GM12878 (cell line): ENCODE measurements at regions not wholly inside any gene's neighbourhood (a gene's known extent, or its start where the extent isn't known, plus 50 kb on each side); places are given as distances from the start of the nearest gene placed in this dataset.

Experiments
- ATAC-seq: fragments of 200-7000 bp; cut with Tn5 transposase; 3 replicates; pipeline ENCODE4 v1.9.1; 2020; ENCODE audit warnings: mild to moderate bottlenecking, moderate library complexity
- BruUV-seq: library from RNA; stranded (reverse); fragments of 400-500 nt; replicated peaks from 2 replicates; lab custom pipeline; 2021; lab: Mats Ljungman, UMichigan
- CTCF ChIA-PET: fragments of 300-600 bp; sonication (Branson Sonifier 250); formaldehyde crosslinking; extraction: SDS; loops from one replicate; lab custom pipeline; 2021; ENCODE audit warnings: inconsistent platforms; lab: Yijun Ruan, JAX
- POLR2A ChIA-PET: fragments of 350-600 bp; formaldehyde crosslinking; extraction: SDS; loops from one replicate; lab custom pipeline; 2021; ENCODE audit warnings: inconsistent platforms; lab: Charles Lee
- RAD21 ChIA-PET: fragments of 300-600 bp; sonication (Branson Sonifier 250); formaldehyde crosslinking; loops from one replicate; lab custom pipeline; 2023; ENCODE audit warnings: antibody characterized with exemption; ENCODE audit not compliant: unreplicated experiment; lab: Charles Lee
- SMC1A ChIA-PET: fragments of 300-600 bp; sonication (Branson Sonifier 250); formaldehyde crosslinking; loops from one replicate; lab custom pipeline; 2023; ENCODE audit not compliant: unreplicated experiment, uncharacterized antibody; lab: Charles Lee
- DNase-seq: peaks from one replicate; pipeline ENCODE4 v3.0.0-alpha.2; 2011; ENCODE audit warnings: low read depth, low spot score
- FAIRE-seq: peaks from 3 replicates; lab custom pipeline; 2011; peaks lifted over from hg19 to GRCh38; lab: Jason Lieb, UNC
- H2AFZ ChIP-seq: 2 replicates; pipeline ENCODE4 v1.6.0; 2011; ENCODE audit warnings: low read depth, low read length, control low read depth; ENCODE audit not compliant: control insufficient read depth
- H3K27ac ChIP-seq: 2 replicates; pipeline ENCODE4 v1.5.1; 2011; ENCODE audit warnings: control low read depth; ENCODE audit not compliant: control insufficient read depth, insufficient read depth
- H3K27me3 ChIP-seq, 2 experiments: replicated peaks in 1 of 2; 2 replicates each; pipeline versions ENCODE4 v1.6.0 to v1.6.1; 2011; ENCODE audit warnings: low read length in 1 of 2; ENCODE audit not compliant: control insufficient read depth in 2 of 2, insufficient read depth in 2 of 2
- H3K36me3 ChIP-seq, 2 experiments: 2 replicates each; pipeline ENCODE4 v1.5.1; 2011; ENCODE audit warnings: low read length in 1 of 2; ENCODE audit not compliant: control insufficient read depth in 2 of 2, insufficient read depth in 2 of 2
- H3K4me1 ChIP-seq: 2 replicates; pipeline ENCODE4 v1.6.1; 2011; ENCODE audit warnings: mild to moderate bottlenecking, low read length, moderate library complexity, mixed read lengths; ENCODE audit not compliant: control insufficient read depth, insufficient read depth
- H3K4me2 ChIP-seq: 2 replicates; pipeline ENCODE4 v1.6.0; 2011; ENCODE audit warnings: control low read depth; ENCODE audit not compliant: control insufficient read depth, insufficient read depth
- H3K4me3 ChIP-seq: fragments of 200-600 bp; sonication (generic); 2 replicates; pipeline ENCODE4 v1.5.1; 2016
- H3K79me2 ChIP-seq: 2 replicates; pipeline ENCODE4 v1.6.0; 2011; ENCODE audit warnings: low read length; ENCODE audit not compliant: control insufficient read depth, insufficient read depth
- H3K9ac ChIP-seq: 2 replicates; pipeline ENCODE4 v1.8.0; 2011; ENCODE audit warnings: low read length, control low read depth, mixed read lengths; ENCODE audit not compliant: control insufficient read depth, insufficient read depth
- H3K9me3 ChIP-seq: replicated peaks from 3 replicates; pipeline ENCODE4 v1.5.1; 2011; ENCODE audit warnings: mild to moderate bottlenecking, low read length; ENCODE audit not compliant: control insufficient read depth, insufficient read depth
- H4K20me1 ChIP-seq: 2 replicates; pipeline ENCODE4 v1.6.0; 2011; ENCODE audit not compliant: control insufficient read depth, insufficient read depth
- BRCA1 ChIP-seq: IDR thresholded peaks from 2 replicates; pipeline ENCODE4 v1.6.1; 2011; ENCODE audit warnings: low read depth, low read length, improper control_type of control experiment
- CBX3 ChIP-seq: fragments of 200-600 bp; sonication (generic); IDR thresholded peaks from 2 replicates; pipeline ENCODE4 v1.6.1; 2016; ENCODE audit warnings: low read depth, borderline replicate concordance
- CHD1 ChIP-seq: IDR thresholded peaks from 2 replicates; pipeline ENCODE4 v1.6.1; 2012; ENCODE audit warnings: low read depth, low read length, improper control_type of control experiment
- CHD2 ChIP-seq: IDR thresholded peaks from 2 replicates; pipeline ENCODE4 v1.6.1; 2011; ENCODE audit warnings: low read depth, low read length, improper control_type of control experiment, borderline replicate concordance
- EGR1 ChIP-seq, 2 experiments: IDR thresholded peaks; 1 replicate in 1 of 2; 2 replicates in 1 of 2; pipeline ENCODE4 v1.6.1; 2011 to 2012; ENCODE audit warnings: low read depth in 2 of 2, low read length in 2 of 2, borderline replicate concordance in 1 of 2, mild to moderate bottlenecking in 1 of 2, moderate library complexity in 1 of 2
- EZH2 ChIP-seq: IDR thresholded peaks from 2 replicates; pipeline ENCODE4 v1.6.1; 2012; ENCODE audit warnings: low read depth, mild to moderate bottlenecking, control low read depth, inconsistent platforms, low read length, borderline replicate concordance; ENCODE audit not compliant: control insufficient read depth
- FOS ChIP-seq: IDR thresholded peaks from 3 replicates; pipeline ENCODE4 v1.6.1; 2011; ENCODE audit warnings: borderline replicate concordance; ENCODE audit not compliant: insufficient read length; ENCODE audit errors: extremely low read depth
- GABPA ChIP-seq: IDR thresholded peaks from 2 replicates; pipeline ENCODE4 v1.6.1; 2014; ENCODE audit warnings: antibody characterized with exemption, low read depth, mild to moderate bottlenecking, inconsistent platforms
- HCFC1 ChIP-seq: fragments of 150-350 bp; IDR thresholded peaks from 2 replicates; pipeline ENCODE4 v1.6.1; 2014; ENCODE audit warnings: low read length
- IKZF1 ChIP-seq: fragments of 450-650 bp; conservative IDR thresholded peaks from 2 replicates; pipeline ENCODE4 v1.6.1; 2017; ENCODE audit warnings: antibody characterized with exemption, mild to moderate bottlenecking
- PAX5 ChIP-seq: IDR thresholded peaks from 2 replicates; pipeline ENCODE4 v1.6.1; 2011; ENCODE audit warnings: low read depth, low read length, borderline replicate concordance
- PAX8 ChIP-seq: fragments of 450-650 bp; IDR thresholded peaks from 2 replicates; pipeline ENCODE4 v1.6.1; 2017; ENCODE audit warnings: mild to moderate bottlenecking, moderate library complexity
- POLR2AphosphoS2 ChIP-seq: IDR thresholded peaks from 2 replicates; pipeline ENCODE4 v1.6.1; 2011; ENCODE audit warnings: low read depth, mild to moderate bottlenecking, low read length, improper control_type of control experiment, moderate library complexity
- RELA ChIP-seq: fragments of 450-650 bp; IDR thresholded peaks from 2 replicates; pipeline ENCODE4 v1.8.0; 2014; ENCODE audit warnings: borderline replicate concordance; ENCODE audit not compliant: partially characterized antibody
- ZBED1 ChIP-seq: IDR thresholded peaks from 2 replicates; pipeline ENCODE4 v1.6.1; 2016; ENCODE audit warnings: borderline replicate concordance
- ZNF622 ChIP-seq: fragments of 450-650 bp; IDR thresholded peaks from 2 replicates; pipeline ENCODE4 v1.6.1; 2017; ENCODE audit warnings: mild to moderate bottlenecking, inconsistent platforms
- WGBS: methylation state at CpG from one replicate; pipeline ENCODE4 v1.1.6; 2016; ENCODE audit warnings: low lambda C conversion rate; ENCODE audit not compliant: insufficient replicate concordance, insufficient coverage; ENCODE audit errors: missing lambda C conversion rate; 5-methylcytosine and 5-hydroxymethylcytosine counted together
- in situ Hi-C: fragments of 300-500 bp; cut with MboI; formaldehyde crosslinking; loops from 9 replicates; pipeline ENCODE4 v1.14.3; 2018; ENCODE audit warnings: mixed read lengths
- intact Hi-C: fragments of 100-400 bp; cut with micrococcal nuclease; formaldehyde crosslinking; loops from one replicate; pipeline ENCODE4 v1.14.2; 2022; ENCODE audit not compliant: unreplicated experiment
- TF ChIP-seq, protein P1 (sequence below): fragments of 450-650 bp; IDR thresholded peaks from 2 replicates; pipeline ENCODE4 v1.6.1; 2017; ENCODE audit warnings: borderline replicate concordance
- TF ChIP-seq, protein P2 (sequence below): fragments of 450-650 bp; IDR thresholded peaks from 2 replicates; pipeline ENCODE4 v1.6.1; 2017; ENCODE audit warnings: mild to moderate bottlenecking, low read depth, inconsistent platforms; ENCODE audit not compliant: poor library complexity, severe bottlenecking

DNA sequence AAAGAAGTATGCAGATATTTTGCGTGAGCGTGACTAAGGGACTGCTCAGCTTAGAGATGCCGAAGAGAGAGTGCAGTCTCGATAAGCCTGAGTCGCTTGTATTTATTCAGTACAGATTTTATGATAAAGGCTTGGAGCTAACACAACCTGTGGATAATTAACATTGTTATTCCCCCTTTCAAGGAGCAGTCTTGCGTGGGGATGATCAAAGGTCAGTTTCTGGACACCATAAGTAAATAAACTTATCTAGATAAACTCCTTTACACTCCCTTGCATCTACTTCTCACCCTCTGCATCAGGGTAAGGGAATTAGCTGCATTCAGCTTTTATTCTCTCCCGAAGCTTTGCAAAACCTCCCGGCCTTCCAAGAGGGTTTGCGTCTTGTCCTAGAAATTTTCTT, 357.8 kb upstream of the ST8SIA4 start:
- RAD21 ChIA-PET, result no interaction called here
- no peaks in the 10 kb centered on the region for H3K4me1 ChIP-seq
- in situ Hi-C loops, result no loop called here
- no TSS peak for BruUV-seq
- H3K79me2 ChIP-seq, result no peaks in the 10 kb centered on the region
- H3K9ac ChIP-seq, result no peak overlapping the region
- ATAC-seq (no peak), FAIRE-seq (no peak), DNase-seq (no peak)
- H3K36me3 ChIP-seq, result no peaks in the 10 kb centered on the region
- no peak overlapping the region for H3K27ac ChIP-seq
- H3K4me2 ChIP-seq, result no peak overlapping the region
- SMC1A ChIA-PET, result no interaction called here
- no peak overlapping the region for H2AFZ ChIP-seq
- H4K20me1 ChIP-seq, result no peaks in the 10 kb centered on the region
- WGBS, result 25% methylated on average over 9 of the region's 9 CpGs
- intact Hi-C loops, result no loop called here
- CTCF ChIA-PET, result no interaction called here
- POLR2A ChIA-PET, result no interaction called here
- H3K4me3 ChIP-seq, result no peak overlapping the region
- H3K9me3 ChIP-seq, result no peaks in the 10 kb centered on the region
- H3K27me3 ChIP-seq, result no peaks in the 10 kb centered on the region
- no peak for TF ChIP-seq GABPA
- no peak for TF ChIP-seq IKZF1
- no peak for TF ChIP-seq CHD2
- TF ChIP-seq RELA, result no peak
- TF ChIP-seq BRCA1, result no peak
- TF ChIP-seq, protein P1, sequence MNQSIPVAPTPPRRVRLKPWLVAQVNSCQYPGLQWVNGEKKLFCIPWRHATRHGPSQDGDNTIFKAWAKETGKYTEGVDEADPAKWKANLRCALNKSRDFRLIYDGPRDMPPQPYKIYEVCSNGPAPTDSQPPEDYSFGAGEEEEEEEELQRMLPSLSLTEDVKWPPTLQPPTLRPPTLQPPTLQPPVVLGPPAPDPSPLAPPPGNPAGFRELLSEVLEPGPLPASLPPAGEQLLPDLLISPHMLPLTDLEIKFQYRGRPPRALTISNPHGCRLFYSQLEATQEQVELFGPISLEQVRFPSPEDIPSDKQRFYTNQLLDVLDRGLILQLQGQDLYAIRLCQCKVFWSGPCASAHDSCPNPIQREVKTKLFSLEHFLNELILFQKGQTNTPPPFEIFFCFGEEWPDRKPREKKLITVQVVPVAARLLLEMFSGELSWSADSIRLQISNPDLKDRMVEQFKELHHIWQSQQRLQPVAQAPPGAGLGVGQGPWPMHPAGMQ, result no peak
- no peak for TF ChIP-seq ZNF622
- TF ChIP-seq EGR1 (IDR thresholded peaks at IDR 0.05; ENCODE audit: borderline replicate concordance in 1 of 2, low read depth in 2 of 2, low read length in 2 of 2), result no peak

DNA sequence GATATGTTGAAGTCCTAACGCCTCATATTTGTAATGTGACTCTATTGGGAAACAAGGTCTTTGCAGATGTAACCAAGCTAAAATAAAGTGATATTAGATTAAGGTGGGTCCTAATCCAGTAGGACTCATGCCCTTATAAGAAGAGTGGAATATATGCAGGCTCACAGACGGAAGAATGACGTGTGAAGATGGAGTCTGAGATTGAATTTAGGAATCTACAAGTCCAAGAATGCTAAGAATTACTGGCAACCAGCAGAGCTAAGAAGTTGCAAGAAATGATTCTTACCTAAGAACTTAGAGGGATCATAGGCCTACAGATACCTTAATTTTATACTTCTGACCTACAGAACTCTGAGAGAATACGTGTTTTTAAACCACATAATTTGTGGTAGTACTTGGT, 350.0 kb upstream of the ST8SIA4 start:
- Histone ChIP-seq H3K4me2 (no peak overlapping the region), H2AFZ (no peak overlapping the region), H3K27me3 (no peaks in the 10 kb centered on the region), H3K9me3 (no peaks in the 10 kb centered on the region), H3K9ac (no peak overlapping the region), H3K4me1 (no peaks in the 10 kb centered on the region), H3K79me2 (no peaks in the 10 kb centered on the region), H3K27ac (no peak overlapping the region), H3K36me3 (no peaks in the 10 kb centered on the region), H4K20me1 (no peaks in the 10 kb centered on the region), H3K4me3 (no peak overlapping the region)
- DNase-seq (no peak), ATAC-seq (no peak), FAIRE-seq (no peak)
- in situ Hi-C loops, result no loop called here
- ChIA-PET POLR2A (no interaction called here), RAD21 (no interaction called here), SMC1A (no interaction called here), CTCF (no interaction called here)
- BruUV-seq, result no TSS peak
- WGBS, result 2% methylated on average over 4 of the region's 4 CpGs
- intact Hi-C loops, result no loop called here
- no peak for TF ChIP-seq EZH2
- TF ChIP-seq CBX3, result no peak
- no peak for TF ChIP-seq POLR2AphosphoS2
- no peak for TF ChIP-seq PAX8
- no peak for TF ChIP-seq PAX5
- TF ChIP-seq FOS, result no peak
- TF ChIP-seq CHD1, result no peak
- TF ChIP-seq GABPA, result no peak
- no peak for TF ChIP-seq ZBED1
- TF ChIP-seq, protein P2, sequence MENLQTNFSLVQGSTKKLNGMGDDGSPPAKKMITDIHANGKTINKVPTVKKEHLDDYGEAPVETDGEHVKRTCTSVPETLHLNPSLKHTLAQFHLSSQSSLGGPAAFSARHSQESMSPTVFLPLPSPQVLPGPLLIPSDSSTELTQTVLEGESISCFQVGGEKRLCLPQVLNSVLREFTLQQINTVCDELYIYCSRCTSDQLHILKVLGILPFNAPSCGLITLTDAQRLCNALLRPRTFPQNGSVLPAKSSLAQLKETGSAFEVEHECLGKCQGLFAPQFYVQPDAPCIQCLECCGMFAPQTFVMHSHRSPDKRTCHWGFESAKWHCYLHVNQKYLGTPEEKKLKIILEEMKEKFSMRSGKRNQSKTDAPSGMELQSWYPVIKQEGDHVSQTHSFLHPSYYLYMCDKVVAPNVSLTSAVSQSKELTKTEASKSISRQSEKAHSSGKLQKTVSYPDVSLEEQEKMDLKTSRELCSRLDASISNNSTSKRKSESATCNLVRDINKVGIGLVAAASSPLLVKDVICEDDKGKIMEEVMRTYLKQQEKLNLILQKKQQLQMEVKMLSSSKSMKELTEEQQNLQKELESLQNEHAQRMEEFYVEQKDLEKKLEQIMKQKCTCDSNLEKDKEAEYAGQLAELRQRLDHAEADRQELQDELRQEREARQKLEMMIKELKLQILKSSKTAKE, result no peak
- no peak for TF ChIP-seq HCFC1
